GM12891 (cell line): ENCODE measurements at regions not wholly inside any gene's neighbourhood (a gene's known extent, or its start where the extent isn't known, plus 50 kb on each side); places are given as distances from the start of the nearest gene placed in this dataset.

Experiments
- DNase-seq: peaks from one replicate; pipeline ENCODE4 v3.0.0; 2011; ENCODE audit warnings: low spot score; ENCODE audit not compliant: insufficient read length
- FAIRE-seq: peaks from 2 replicates; lab custom pipeline; 2011; peaks lifted over from hg19 to GRCh38; lab: Jason Lieb, UNC
- PAX5 ChIP-seq: IDR thresholded peaks from 2 replicates; pipeline ENCODE4 v1.6.1; 2011; ENCODE audit warnings: low read length, moderate library complexity, mild to moderate bottlenecking; ENCODE audit not compliant: insufficient read depth, severe bottlenecking
- POLR2A ChIP-seq: IDR thresholded peaks from 2 replicates; pipeline ENCODE4 v1.6.1; 2011; ENCODE audit warnings: low read depth, low read length, control low read depth
- POLR2AphosphoS5 ChIP-seq: IDR thresholded peaks from 2 replicates; pipeline ENCODE4 v1.6.1; 2011; ENCODE audit warnings: low read depth, low read length, control low read depth
- POU2F2 ChIP-seq: IDR thresholded peaks from 2 replicates; pipeline ENCODE4 v1.6.1; 2011; ENCODE audit warnings: low read depth, mild to moderate bottlenecking, control low read depth, low read length, moderate library complexity
- SPI1 ChIP-seq: IDR thresholded peaks from 2 replicates; pipeline ENCODE4 v1.6.1; 2011; ENCODE audit warnings: low read depth, low read length, control low read depth
- TAF1 ChIP-seq: IDR thresholded peaks from 2 replicates; pipeline ENCODE4 v1.6.1; 2011; ENCODE audit warnings: low read depth, low read length, control low read depth

- TF ChIP-seq POLR2A (no peak), TAF1 (no peak), SPI1 (no peak), POU2F2 (no peak), POLR2AphosphoS5 (no peak), PAX5 (no peak)
- FAIRE-seq (no peak), DNase-seq (no peak)
Observed at GRCh38 chr4:166400270-166400894, 527.3 kb downstream of the TLL1 start.

- no peak for TF ChIP-seq POLR2AphosphoS5
- no peak for TF ChIP-seq TAF1
- TF ChIP-seq POU2F2: no peak
- TF ChIP-seq PAX5: no peak
- no peak for TF ChIP-seq POLR2A
- TF ChIP-seq SPI1: no peak
- FAIRE-seq (no peak), DNase-seq (no peak)
Observed at GRCh38 chr4:166413356-166413755, 540.3 kb downstream of the TLL1 start.

GRCh38 chr4:166414431-166414830 lies 541.4 kb downstream of the TLL1 start:
- DNase-seq (no peak), FAIRE-seq (no peak)
- TF ChIP-seq POLR2A (no peak), PAX5 (no peak), POU2F2 (no peak), TAF1 (no peak), SPI1 (no peak), POLR2AphosphoS5 (no peak)

GRCh38 chr4:166415749-166416148 lies 542.7 kb downstream of the TLL1 start:
- no peak for DNase-seq
- TF ChIP-seq POLR2AphosphoS5 (no peak), POU2F2 (no peak), POLR2A (no peak), SPI1 (no peak), TAF1 (no peak), PAX5 (no peak)
- no peak for FAIRE-seq

- DNase-seq (no peak), FAIRE-seq (no peak)
- no peak for TF ChIP-seq POU2F2
- TF ChIP-seq SPI1: no peak
- no peak for TF ChIP-seq PAX5
- TF ChIP-seq TAF1: no peak
- TF ChIP-seq POLR2A: no peak
- TF ChIP-seq POLR2AphosphoS5: no peak
Observed at GRCh38 chr4:166421556-166422156, 548.6 kb downstream of the TLL1 start.

GRCh38 chr4:166422475-166422874 lies 549.4 kb downstream of the TLL1 start:
- DNase-seq (no peak), FAIRE-seq (no peak)
- TF ChIP-seq POU2F2: no peak
- no peak for TF ChIP-seq SPI1
- TF ChIP-seq POLR2A: no peak
- no peak for TF ChIP-seq TAF1
- no peak for TF ChIP-seq POLR2AphosphoS5
- no peak for TF ChIP-seq PAX5

- FAIRE-seq (no peak), DNase-seq (no peak)
- TF ChIP-seq SPI1 (no peak), POU2F2 (no peak), POLR2A (no peak), TAF1 (no peak), PAX5 (no peak), POLR2AphosphoS5 (no peak)
Observed at GRCh38 chr4:166426300-166426863, 553.3 kb downstream of the TLL1 start.

GRCh38 chr4:166432125-166432524 lies 559.1 kb downstream of the TLL1 start:
- FAIRE-seq (no peak), DNase-seq (no peak)
- TF ChIP-seq POU2F2 (no peak), SPI1 (no peak), POLR2A (no peak), PAX5 (no peak), POLR2AphosphoS5 (no peak), TAF1 (no peak)

- FAIRE-seq (no peak), DNase-seq (no peak)
- TF ChIP-seq POLR2A (no peak), POU2F2 (no peak), TAF1 (no peak), SPI1 (no peak), PAX5 (no peak), POLR2AphosphoS5 (no peak)
Observed at GRCh38 chr4:166432842-166433241, 559.8 kb downstream of the TLL1 start.
